OCI-LY1 (cell line): ENCODE measurements at regions not wholly inside any gene's neighbourhood (a gene's known extent, or its start where the extent isn't known, plus 50 kb on each side); places are given as distances from the start of the nearest gene placed in this dataset.

Experiments used
- H2AFZ ChIP-seq: fragments of 200-600 bp; sonication (generic), shearing (Covaris generic); 2 replicates; pipeline ENCODE4 v1.6.0; 2014; ENCODE audit warnings: antibody characterized with exemption, mild to moderate bottlenecking, low read length
- H3F3A ChIP-seq: fragments of 200-600 bp; sonication (generic), shearing (Covaris generic); 2 replicates; pipeline ENCODE4 v1.6.0; 2014; ENCODE audit warnings: mild to moderate bottlenecking, antibody characterized with exemption, low read length, moderate library complexity; ENCODE audit not compliant: insufficient read depth
- H3K27ac ChIP-seq: fragments of 200-600 bp; sonication (generic); 2 replicates; pipeline ENCODE4 v1.5.1; 2014; ENCODE audit warnings: low read length, mixed run types, mild to moderate bottlenecking, low read depth; ENCODE audit not compliant: poor library complexity, severe bottlenecking
- H3K27me3 ChIP-seq: fragments of 200-600 bp; sonication (generic); 2 replicates; pipeline ENCODE4 v1.6.0; 2014; ENCODE audit warnings: antibody characterized with exemption, mild to moderate bottlenecking, low read length, moderate library complexity; ENCODE audit not compliant: insufficient read depth
- H3K36me3 ChIP-seq: fragments of 200-600 bp; sonication (generic); 2 replicates; pipeline ENCODE4 v1.6.1; 2014; ENCODE audit warnings: mild to moderate bottlenecking, antibody characterized with exemption, low read length, moderate library complexity, mixed read lengths; ENCODE audit not compliant: insufficient read depth
- H3K4me1 ChIP-seq: fragments of 200-600 bp; sonication (generic); 2 replicates; pipeline ENCODE4 v1.5.1; 2014; ENCODE audit warnings: mild to moderate bottlenecking, low read length, moderate library complexity; ENCODE audit not compliant: insufficient read depth, severe bottlenecking
- H3K4me2 ChIP-seq: fragments of 200-600 bp; sonication (generic), shearing (Covaris generic); 2 replicates; pipeline ENCODE4 v1.6.1; 2014; ENCODE audit warnings: low read length
- H3K4me3 ChIP-seq: fragments of 200-600 bp; sonication (generic); 2 replicates; pipeline ENCODE4 v1.5.1; 2014; ENCODE audit warnings: low read length, low read depth, mild to moderate bottlenecking, mixed read lengths; ENCODE audit not compliant: poor library complexity, severe bottlenecking
- H3K79me2 ChIP-seq: fragments of 200-600 bp; shearing (Covaris generic); 2 replicates; pipeline ENCODE4 v1.6.1; 2016; ENCODE audit warnings: mixed run types, low read length, mixed read lengths; ENCODE audit not compliant: insufficient read depth
- H3K9ac ChIP-seq: fragments of 200-600 bp; sonication (generic), shearing (Covaris generic); 2 replicates; pipeline ENCODE4 v1.6.1; 2014; ENCODE audit warnings: mild to moderate bottlenecking, low read length, mixed read lengths
- H3K9me2 ChIP-seq: fragments of 200-600 bp; sonication (generic), shearing (Covaris generic); 2 replicates; pipeline ENCODE4 v1.6.1; 2014; ENCODE audit warnings: low read depth, mild to moderate bottlenecking, low read length, mixed read lengths
- H3K9me3 ChIP-seq: fragments of 200-600 bp; shearing (Covaris generic); 2 replicates; pipeline ENCODE4 v1.6.1; 2014; ENCODE audit warnings: low read length, mixed read lengths
- H4K20me1 ChIP-seq: fragments of 200-600 bp; sonication (generic), shearing (Covaris generic); 2 replicates; pipeline ENCODE4 v1.6.0; 2016; ENCODE audit warnings: mild to moderate bottlenecking, low read length; ENCODE audit not compliant: insufficient read depth
- EZH2 ChIP-seq: fragments of 200-600 bp; sonication (generic), shearing (Covaris generic); IDR thresholded peaks from 2 replicates; pipeline ENCODE4 v1.8.0; 2017; ENCODE audit warnings: borderline replicate concordance, mixed run types, mild to moderate bottlenecking, antibody characterized with exemption, low read length, moderate library complexity, mixed read lengths
- TF ChIP-seq, protein P1 (sequence below): fragments of 200-600 bp; sonication (generic), shearing (Covaris generic); IDR thresholded peaks from 2 replicates; pipeline ENCODE4 v1.5.1; 2017; ENCODE audit warnings: mild to moderate bottlenecking, antibody characterized with exemption, low read length, moderate library complexity, mixed read lengths

DNA sequence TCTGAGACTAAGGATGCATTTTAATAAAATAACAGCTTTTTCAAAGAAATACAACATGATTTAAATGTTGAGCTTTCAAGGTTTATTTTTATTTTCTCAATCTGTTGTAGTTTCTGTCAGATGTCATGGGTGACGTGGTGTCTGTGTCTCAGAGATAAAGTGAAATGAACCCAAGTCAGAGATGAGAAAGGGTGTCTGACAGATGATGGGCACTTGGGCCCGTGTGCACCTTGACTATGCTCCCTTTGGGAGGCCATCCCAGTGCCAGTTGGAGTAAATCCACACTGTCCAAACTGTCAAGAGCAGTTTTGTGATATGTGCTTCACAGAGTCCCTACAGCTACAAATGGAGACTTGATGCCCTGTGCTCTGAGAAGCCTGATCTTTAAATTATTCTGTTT lies 536.9 kb upstream of the FAM174A start:
- no peak overlapping the region for H3K4me3 ChIP-seq
- H3K79me2 ChIP-seq = no peaks in the 10 kb centered on the region
- H4K20me1 ChIP-seq = no peaks in the 10 kb centered on the region
- H3K9ac ChIP-seq = no peak overlapping the region
- no peaks in the 10 kb centered on the region for H3K4me1 ChIP-seq
- H3K27me3 ChIP-seq = no peaks in the 10 kb centered on the region
- H3K9me3 ChIP-seq = no peaks in the 10 kb centered on the region
- TF ChIP-seq, protein P1, sequence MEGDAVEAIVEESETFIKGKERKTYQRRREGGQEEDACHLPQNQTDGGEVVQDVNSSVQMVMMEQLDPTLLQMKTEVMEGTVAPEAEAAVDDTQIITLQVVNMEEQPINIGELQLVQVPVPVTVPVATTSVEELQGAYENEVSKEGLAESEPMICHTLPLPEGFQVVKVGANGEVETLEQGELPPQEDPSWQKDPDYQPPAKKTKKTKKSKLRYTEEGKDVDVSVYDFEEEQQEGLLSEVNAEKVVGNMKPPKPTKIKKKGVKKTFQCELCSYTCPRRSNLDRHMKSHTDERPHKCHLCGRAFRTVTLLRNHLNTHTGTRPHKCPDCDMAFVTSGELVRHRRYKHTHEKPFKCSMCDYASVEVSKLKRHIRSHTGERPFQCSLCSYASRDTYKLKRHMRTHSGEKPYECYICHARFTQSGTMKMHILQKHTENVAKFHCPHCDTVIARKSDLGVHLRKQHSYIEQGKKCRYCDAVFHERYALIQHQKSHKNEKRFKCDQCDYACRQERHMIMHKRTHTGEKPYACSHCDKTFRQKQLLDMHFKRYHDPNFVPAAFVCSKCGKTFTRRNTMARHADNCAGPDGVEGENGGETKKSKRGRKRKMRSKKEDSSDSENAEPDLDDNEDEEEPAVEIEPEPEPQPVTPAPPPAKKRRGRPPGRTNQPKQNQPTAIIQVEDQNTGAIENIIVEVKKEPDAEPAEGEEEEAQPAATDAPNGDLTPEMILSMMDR = no peak
- TF ChIP-seq EZH2 = no peak
- no peaks in the 10 kb centered on the region for H3K36me3 ChIP-seq
- H3F3A ChIP-seq = no peaks in the 10 kb centered on the region
- no peak overlapping the region for H3K4me2 ChIP-seq
- H3K27ac ChIP-seq = no peak overlapping the region
- H3K9me2 ChIP-seq = no peaks in the 10 kb centered on the region
- H2AFZ ChIP-seq = no peak overlapping the region

DNA sequence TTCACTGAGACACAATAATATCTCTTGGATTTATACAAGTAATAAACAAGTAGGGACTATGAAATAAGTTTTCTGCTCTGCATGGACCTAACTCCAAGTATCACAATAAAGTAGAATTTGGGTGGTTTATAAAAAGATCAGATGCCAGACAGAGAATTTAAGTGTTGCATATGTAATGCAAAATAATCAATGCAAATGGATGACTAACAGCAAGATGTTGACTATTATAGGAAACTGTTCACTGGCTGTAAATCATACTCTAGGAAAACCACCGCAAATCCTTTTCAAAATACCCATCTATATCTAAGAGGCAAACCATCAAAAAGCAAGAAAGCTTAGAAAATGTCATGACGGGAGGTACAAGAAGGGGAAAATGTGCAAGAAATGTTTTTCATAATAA lies 539.8 kb upstream of the FAM174A start:
- Histone ChIP-seq H3K9me3 (no peaks in the 10 kb centered on the region), H3K4me3 (no peak overlapping the region)

DNA sequence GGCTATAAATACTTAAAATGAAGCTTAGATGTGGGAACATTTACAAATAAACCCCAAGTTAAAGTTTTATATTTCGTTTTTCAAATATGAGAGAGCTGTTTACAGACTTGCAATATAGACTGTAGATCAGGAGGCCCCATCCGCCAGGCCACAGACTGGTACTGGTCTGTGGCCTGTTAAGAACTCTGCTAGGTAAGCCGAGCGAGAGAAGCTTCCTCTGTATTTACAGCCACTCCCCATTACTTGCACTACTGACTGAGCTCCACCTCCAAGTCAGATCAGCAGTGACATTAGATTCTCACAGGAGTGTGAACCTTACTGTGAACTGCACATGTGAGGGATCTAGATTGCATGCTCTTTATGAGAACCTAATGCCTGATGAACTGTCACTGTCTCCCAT lies 561.4 kb upstream of the FAM174A start:
- no peak overlapping the region for H2AFZ ChIP-seq
- no peak overlapping the region for H3K4me3 ChIP-seq
- H3K27me3 ChIP-seq = no peaks in the 10 kb centered on the region
- no peaks in the 10 kb centered on the region for H3F3A ChIP-seq
- H4K20me1 ChIP-seq = no peaks in the 10 kb centered on the region
- H3K27ac ChIP-seq = no peak overlapping the region
- H3K79me2 ChIP-seq = no peaks in the 10 kb centered on the region
- no peaks in the 10 kb centered on the region for H3K9me3 ChIP-seq
- no peaks in the 10 kb centered on the region for H3K36me3 ChIP-seq
- no peaks in the 10 kb centered on the region for H3K4me1 ChIP-seq
- no peaks in the 10 kb centered on the region for H3K9me2 ChIP-seq
- H3K4me2 ChIP-seq = no peak overlapping the region
- H3K9ac ChIP-seq = no peak overlapping the region
- no peak for TF ChIP-seq EZH2
- TF ChIP-seq, protein P1 = no peak

More for the DNA sequence above, 539.8 kb upstream of the FAM174A start:
- no peak overlapping the region for H3K9ac ChIP-seq
- no peaks in the 10 kb centered on the region for H3K9me2 ChIP-seq
- H3K79me2 ChIP-seq = no peaks in the 10 kb centered on the region
- no peaks in the 10 kb centered on the region for H3F3A ChIP-seq
- no peak overlapping the region for H2AFZ ChIP-seq
- no peaks in the 10 kb centered on the region for H3K4me1 ChIP-seq
- no peak overlapping the region for H3K4me2 ChIP-seq
- H3K36me3 ChIP-seq = no peaks in the 10 kb centered on the region
- no peak overlapping the region for H3K27ac ChIP-seq
- no peaks in the 10 kb centered on the region for H3K27me3 ChIP-seq
- TF ChIP-seq, protein P1 = no peak
- no peak for TF ChIP-seq EZH2
- no peaks in the 10 kb centered on the region for H4K20me1 ChIP-seq
